ENCODE measurements at regions not wholly inside any gene's neighbourhood (a gene's known extent, or its start where the extent isn't known, plus 50 kb on each side); places are given as distances from the start of the nearest gene placed in this dataset.

GRCh38 chr3:24899373-24899772 lies 404.7 kb upstream of the THRB start:
- H3K9me2 ChIP-seq (ENCODE audit: insufficient read depth): no peaks in the 10 kb centered on the region
- H2AFZ ChIP-seq: no peak overlapping the region
- TF ChIP-seq EZH2 (IDR thresholded peaks at IDR 0.05; ENCODE audit: low read depth): no peak
- no peak for TF ChIP-seq CTCF (conservative IDR thresholded peaks at IDR 0.05)
- no TSS peak for BruUV-seq (replicated peaks)
- intact Hi-C loops (cut with micrococcal nuclease; ENCODE audit: unreplicated experiment): no loop called here
- no peak overlapping the region for H3K4me3 ChIP-seq
- no peaks in the 10 kb centered on the region for H3K79me2 ChIP-seq (ENCODE audit: low read depth)
- no peak overlapping the region for H3K4me2 ChIP-seq
- no peaks in the 10 kb centered on the region for H4K20me1 ChIP-seq (ENCODE audit: insufficient read depth)
- H3K27me3 ChIP-seq (ENCODE audit: insufficient read depth, low read depth): no peaks in the 10 kb centered on the region
- no peaks in the 10 kb centered on the region for H3K4me1 ChIP-seq (replicated peaks; ENCODE audit: insufficient read depth)
- no peak for DNase-seq
- CTCF ChIA-PET: no interaction called here
- H3K27ac ChIP-seq: no peak overlapping the region
- H3F3A ChIP-seq (ENCODE audit: insufficient read depth, low read depth): no peaks in the 10 kb centered on the region
- POLR2A ChIA-PET (ENCODE audit: unreplicated experiment): no interaction called here
- H3K9me3 ChIP-seq (ENCODE audit: insufficient read depth, low read depth): no peaks in the 10 kb centered on the region
- no peaks in the 10 kb centered on the region for H3K36me3 ChIP-seq (ENCODE audit: low read depth)

GRCh38 chr3:24899901-24900603 lies 405.4 kb upstream of the THRB start:
- Histone ChIP-seq H3K9me2 (ENCODE audit: insufficient read depth) (no peaks in the 10 kb centered on the region), H3K4me2 (no peak overlapping the region), H3K4me3 (no peak overlapping the region), H3K27ac (no peak overlapping the region), H4K20me1 (ENCODE audit: insufficient read depth) (no peaks in the 10 kb centered on the region), H2AFZ (no peak overlapping the region), H3K36me3 (ENCODE audit: low read depth) (no peaks in the 10 kb centered on the region), H3K4me1 (replicated peaks; ENCODE audit: insufficient read depth) (no peaks in the 10 kb centered on the region), H3K9me3 (ENCODE audit: insufficient read depth, low read depth) (no peaks in the 10 kb centered on the region), H3F3A (ENCODE audit: insufficient read depth, low read depth) (no peaks in the 10 kb centered on the region), H3K27me3 (ENCODE audit: insufficient read depth, low read depth) (no peaks in the 10 kb centered on the region), H3K79me2 (ENCODE audit: low read depth) (no peaks in the 10 kb centered on the region)
- TF ChIP-seq EZH2 (IDR thresholded peaks at IDR 0.05; ENCODE audit: low read depth) (no peak), CTCF (conservative IDR thresholded peaks at IDR 0.05) (no peak)
- BruUV-seq (replicated peaks): no TSS peak
- DNase-seq: no peak
- POLR2A ChIA-PET (ENCODE audit: unreplicated experiment): no interaction called here
- CTCF ChIA-PET: no interaction called here
- intact Hi-C loops (cut with micrococcal nuclease; ENCODE audit: unreplicated experiment): no loop called here

- Histone ChIP-seq H3K36me3 (ENCODE audit: low read depth) (no peaks in the 10 kb centered on the region), H3K4me1 (replicated peaks; ENCODE audit: insufficient read depth) (no peaks in the 10 kb centered on the region), H3K9me2 (ENCODE audit: insufficient read depth) (no peaks in the 10 kb centered on the region), H3K79me2 (ENCODE audit: low read depth) (no peaks in the 10 kb centered on the region), H2AFZ (no peak overlapping the region), H3K9me3 (ENCODE audit: insufficient read depth, low read depth) (no peaks in the 10 kb centered on the region), H3F3A (ENCODE audit: insufficient read depth, low read depth) (no peaks in the 10 kb centered on the region), H3K27me3 (ENCODE audit: insufficient read depth, low read depth) (no peaks in the 10 kb centered on the region), H3K27ac (no peak overlapping the region), H4K20me1 (ENCODE audit: insufficient read depth) (no peaks in the 10 kb centered on the region), H3K4me2 (no peak overlapping the region), H3K4me3 (no peak overlapping the region)
- DNase-seq: no peak
- TF ChIP-seq CTCF (conservative IDR thresholded peaks at IDR 0.05): no peak
- no peak for TF ChIP-seq EZH2 (IDR thresholded peaks at IDR 0.05; ENCODE audit: low read depth)
- ChIA-PET POLR2A (ENCODE audit: unreplicated experiment) (no interaction called here), CTCF (no interaction called here)
- intact Hi-C loops (cut with micrococcal nuclease; ENCODE audit: unreplicated experiment): no loop called here
- no TSS peak for BruUV-seq (replicated peaks)
Measured at GRCh38 chr3:24905266-24905665, 410.6 kb upstream of the THRB start.

Measured in PC-9 (cell line).